Smooth muscle cell (in vitro differentiated cells): ENCODE measurements at regions not wholly inside any gene's neighbourhood (a gene's known extent, or its start where the extent isn't known, plus 50 kb on each side); places are given as distances from the start of the nearest gene placed in this dataset.
A peak's percentile ranks its signal among the peaks of the same experiment; 100 is the strongest.

ENCODE experiments used
- DNase-seq: peaks from one replicate; lab custom pipeline; 2025; ENCODE audit not compliant: unreplicated experiment; lab: John Stamatoyannopoulos, UW
- H2AFZ ChIP-seq: fragments of 200-600 bp; sonication (generic); 2 replicates; pipeline ENCODE4 v1.6.0; 2016; ENCODE audit warnings: antibody characterized with exemption, low read depth, mild to moderate bottlenecking
- H3F3A ChIP-seq: fragments of 200-600 bp; sonication (generic); 2 replicates; pipeline ENCODE4 v1.6.0; 2017; ENCODE audit warnings: antibody characterized with exemption, low read depth
- H3K27ac ChIP-seq: fragments of 200-600 bp; sonication (generic); 2 replicates; pipeline ENCODE4 v1.5.1; 2016; ENCODE audit warnings: low read depth, mild to moderate bottlenecking
- H3K27me3 ChIP-seq: fragments of 200-600 bp; sonication (generic); 2 replicates; pipeline ENCODE4 v1.6.1; 2016; ENCODE audit warnings: low read depth, mild to moderate bottlenecking
- H3K36me3 ChIP-seq: fragments of 200-600 bp; sonication (generic); 2 replicates; pipeline ENCODE4 v1.5.1; 2016; ENCODE audit warnings: low read depth
- H3K4me1 ChIP-seq: fragments of 200-600 bp; sonication (generic); 2 replicates; pipeline ENCODE4 v1.5.1; 2016; ENCODE audit warnings: low read depth
- H3K4me2 ChIP-seq: fragments of 200-600 bp; sonication (generic); 2 replicates; pipeline ENCODE4 v1.6.0; 2016; ENCODE audit warnings: mild to moderate bottlenecking
- H3K4me3 ChIP-seq: fragments of 200-600 bp; sonication (generic); 2 replicates; pipeline ENCODE4 v1.5.1; 2016; ENCODE audit warnings: mild to moderate bottlenecking
- H3K79me2 ChIP-seq: fragments of 200-600 bp; sonication (generic); 2 replicates; pipeline ENCODE4 v1.6.0; 2016; ENCODE audit warnings: low read depth, mild to moderate bottlenecking
- H3K9ac ChIP-seq: fragments of 200-600 bp; sonication (generic); 2 replicates; pipeline ENCODE4 v1.6.0; 2016; ENCODE audit warnings: low read depth
- H3K9me3 ChIP-seq: fragments of 200-600 bp; sonication (generic); replicated peaks from 2 replicates; pipeline ENCODE4 v1.5.1; 2016; ENCODE audit warnings: low read depth
- H4K20me1 ChIP-seq: fragments of 200-600 bp; sonication (generic); 2 replicates; pipeline ENCODE4 v1.6.0; 2016; ENCODE audit warnings: low read depth
- WGBS: methylation state at CpG from one replicate; pipeline ENCODE4 v1.1.7; 2016; ENCODE audit warnings: low lambda C conversion rate; 5-methylcytosine and 5-hydroxymethylcytosine counted together
- TF ChIP-seq, protein P1 (sequence below): fragments of 200-600 bp; sonication (generic); IDR thresholded peaks from 2 replicates; pipeline ENCODE4 v1.5.1; 2017; ENCODE audit warnings: borderline replicate concordance, mild to moderate bottlenecking, antibody characterized with exemption; ENCODE audit not compliant: insufficient read depth, poor library complexity, severe bottlenecking

DNA sequence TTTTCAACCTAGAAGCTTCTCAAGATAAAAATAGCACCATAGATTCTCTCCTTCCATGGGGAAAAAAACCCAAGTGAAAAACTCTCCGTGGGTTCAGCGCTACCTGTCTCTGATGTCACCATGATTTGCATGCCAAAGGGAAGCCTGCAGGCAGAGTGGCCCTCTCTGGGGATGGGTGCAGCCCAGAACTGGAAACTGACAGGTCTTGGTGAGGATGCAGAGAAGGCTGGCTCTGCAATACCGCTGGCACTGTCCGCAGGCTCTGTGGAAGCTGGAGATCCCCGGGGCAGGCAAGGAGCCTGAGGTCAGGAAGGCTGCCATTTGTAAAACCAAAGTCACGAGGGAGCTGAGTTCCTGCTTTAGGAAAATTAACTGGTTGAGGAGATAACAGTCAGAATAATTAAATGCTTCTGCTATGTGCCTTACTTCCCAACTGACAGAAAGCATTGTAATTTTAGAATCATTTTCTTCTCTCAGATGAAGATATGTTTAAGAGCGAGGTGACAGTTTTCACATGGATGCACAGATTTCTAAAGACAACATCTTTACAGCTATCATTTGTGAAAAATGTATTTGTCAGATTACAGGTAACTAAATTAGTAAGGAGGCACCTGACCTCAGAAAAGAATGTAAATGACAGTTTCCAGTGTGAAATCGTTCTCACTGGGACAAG, 731.5 kb upstream of the FZD8 start:
- Histone ChIP-seq H3K9me3 (no peaks in the 10 kb centered on the region), H3K79me2 (no peaks in the 10 kb centered on the region), H3K9ac (no peak overlapping the region), H3F3A (no peaks in the 10 kb centered on the region), H3K4me2 (no peak overlapping the region), H3K36me3 (no peaks in the 10 kb centered on the region), H3K4me1 (no peaks in the 10 kb centered on the region), H2AFZ (no peak overlapping the region), H4K20me1 (no peaks in the 10 kb centered on the region), H3K4me3 (no peak overlapping the region), H3K27ac (no peak overlapping the region), H3K27me3 (peaks cover 25% of the 10 kb centered on the region)
- 67% methylated on average over 8 of the region's 8 CpGs for WGBS
- no peak for DNase-seq
- TF ChIP-seq, protein P1, sequence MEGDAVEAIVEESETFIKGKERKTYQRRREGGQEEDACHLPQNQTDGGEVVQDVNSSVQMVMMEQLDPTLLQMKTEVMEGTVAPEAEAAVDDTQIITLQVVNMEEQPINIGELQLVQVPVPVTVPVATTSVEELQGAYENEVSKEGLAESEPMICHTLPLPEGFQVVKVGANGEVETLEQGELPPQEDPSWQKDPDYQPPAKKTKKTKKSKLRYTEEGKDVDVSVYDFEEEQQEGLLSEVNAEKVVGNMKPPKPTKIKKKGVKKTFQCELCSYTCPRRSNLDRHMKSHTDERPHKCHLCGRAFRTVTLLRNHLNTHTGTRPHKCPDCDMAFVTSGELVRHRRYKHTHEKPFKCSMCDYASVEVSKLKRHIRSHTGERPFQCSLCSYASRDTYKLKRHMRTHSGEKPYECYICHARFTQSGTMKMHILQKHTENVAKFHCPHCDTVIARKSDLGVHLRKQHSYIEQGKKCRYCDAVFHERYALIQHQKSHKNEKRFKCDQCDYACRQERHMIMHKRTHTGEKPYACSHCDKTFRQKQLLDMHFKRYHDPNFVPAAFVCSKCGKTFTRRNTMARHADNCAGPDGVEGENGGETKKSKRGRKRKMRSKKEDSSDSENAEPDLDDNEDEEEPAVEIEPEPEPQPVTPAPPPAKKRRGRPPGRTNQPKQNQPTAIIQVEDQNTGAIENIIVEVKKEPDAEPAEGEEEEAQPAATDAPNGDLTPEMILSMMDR, result no peak

DNA sequence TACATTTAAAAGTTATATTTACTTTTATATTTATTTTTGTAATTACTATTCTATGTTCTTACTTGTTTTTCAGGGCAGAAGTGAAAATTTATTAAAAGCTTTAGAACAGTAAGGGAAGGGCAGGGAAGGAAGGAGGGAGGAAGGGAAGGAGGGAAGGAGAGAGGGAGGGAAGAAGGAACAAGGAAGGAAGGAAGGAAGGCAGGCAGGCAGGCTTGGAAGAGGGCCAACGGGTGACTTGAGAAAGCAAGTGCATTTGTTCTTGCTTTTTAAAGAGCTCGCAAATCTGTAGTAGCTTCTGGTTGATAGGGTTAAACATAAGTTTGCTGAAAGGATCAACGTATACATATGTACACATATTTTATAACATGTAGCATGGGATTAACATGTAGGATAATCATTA, 725.3 kb upstream of the FZD8 start:
- Histone ChIP-seq H2AFZ (no peak overlapping the region), H3K36me3 (no peaks in the 10 kb centered on the region), H4K20me1 (no peaks in the 10 kb centered on the region), H3K27ac (no peak overlapping the region), H3F3A (no peaks in the 10 kb centered on the region), H3K4me1 (no peaks in the 10 kb centered on the region), H3K9me3 (no peaks in the 10 kb centered on the region), H3K27me3 (peaks cover 34% of the 10 kb centered on the region), H3K9ac (no peak overlapping the region), H3K4me3 (no peak overlapping the region), H3K4me2 (peak overlapping the region; percentile 0), H3K79me2 (no peaks in the 10 kb centered on the region)
- WGBS, result 74% methylated on average over 3 of the region's 3 CpGs
- no peak for DNase-seq
- TF ChIP-seq, protein P1, result no peak

- Histone ChIP-seq H3K4me1 (no peaks in the 10 kb centered on the region), H3F3A (no peaks in the 10 kb centered on the region), H3K9ac (no peak overlapping the region), H3K79me2 (no peaks in the 10 kb centered on the region), H3K4me3 (no peak overlapping the region), H3K27me3 (peaks cover 35% of the 10 kb centered on the region), H3K4me2 (peak overlapping the region; percentile 0), H2AFZ (no peak overlapping the region), H3K27ac (no peak overlapping the region), H4K20me1 (no peaks in the 10 kb centered on the region), H3K36me3 (no peaks in the 10 kb centered on the region), H3K9me3 (no peaks in the 10 kb centered on the region)
- TF ChIP-seq, protein P1, result no peak
- no peak for DNase-seq
Observed at GRCh38 chr10:36366843-36367242, 724.7 kb upstream of the FZD8 start.

DNA sequence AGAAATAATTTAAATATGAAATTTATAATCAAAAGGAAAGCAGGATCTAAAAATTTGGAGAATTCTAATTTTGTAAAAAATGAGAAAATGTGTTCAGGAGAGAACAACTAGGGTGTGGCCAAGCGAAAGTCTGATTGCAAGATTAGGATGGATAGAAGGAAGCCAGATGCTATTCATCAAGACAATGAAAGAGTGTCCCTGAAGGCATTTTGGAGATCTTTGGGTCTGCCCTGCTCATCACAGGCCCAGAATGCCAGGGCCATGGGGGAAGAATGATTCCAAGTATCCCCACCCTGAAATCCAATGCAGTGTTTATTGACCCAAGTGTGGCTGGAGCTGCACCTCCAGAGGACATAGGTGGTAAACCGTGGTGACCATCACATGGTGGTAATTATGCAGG, 724.0 kb upstream of the FZD8 start:
- no peak overlapping the region for H2AFZ ChIP-seq
- H4K20me1 ChIP-seq, result no peaks in the 10 kb centered on the region
- H3K79me2 ChIP-seq, result no peaks in the 10 kb centered on the region
- TF ChIP-seq, protein P1, result no peak
- no peak overlapping the region for H3K9ac ChIP-seq
- peaks cover 43% of the 10 kb centered on the region for H3K27me3 ChIP-seq
- H3K27ac ChIP-seq, result no peak overlapping the region
- H3K4me3 ChIP-seq, result no peak overlapping the region
- no peak overlapping the region for H3K4me2 ChIP-seq
- H3K9me3 ChIP-seq, result no peaks in the 10 kb centered on the region
- H3K36me3 ChIP-seq, result no peaks in the 10 kb centered on the region
- no peak for DNase-seq
- H3F3A ChIP-seq, result no peaks in the 10 kb centered on the region
- 90% methylated on average over 2 of the region's 2 CpGs for WGBS
- no peaks in the 10 kb centered on the region for H3K4me1 ChIP-seq
